ENCODE measurements at regions not wholly inside any gene's neighbourhood (a gene's known extent, or its start where the extent isn't known, plus 50 kb on each side); places are given as distances from the start of the nearest gene placed in this dataset.
"Not testable (repeated sequence)": the region's sequence is repeated elsewhere in the genome, so short reads cannot be mapped to it uniquely, and the experiment has no call there.

- DNase-seq (ENCODE audit: low spot score): no peak
These were observed 146.8 kb downstream of the USP46 start for GRCh38 chr4:52512291-52512690.

GRCh38 chr4:52522093-52522492 is 137.0 kb downstream of the USP46 start:
- DNase-seq (ENCODE audit: low spot score): not testable (repeated sequence)

- DNase-seq (ENCODE audit: low spot score): no peak
These were observed 129.1 kb downstream of the USP46 start for GRCh38 chr4:52529983-52530382.

- no peak for DNase-seq (ENCODE audit: low spot score)
These were observed 123.3 kb downstream of the USP46 start for GRCh38 chr4:52535793-52536192.
